ENCODE measurements at regions not wholly inside any gene's neighbourhood (a gene's known extent, or its start where the extent isn't known, plus 50 kb on each side); places are given as distances from the start of the nearest gene placed in this dataset.
A peak's percentile ranks its signal among the peaks of the same experiment; 100 is the strongest.
"Not testable (repeated sequence)": the region's sequence is repeated elsewhere in the genome, so short reads cannot be mapped to it uniquely, and the experiment has no call there.

DNA sequence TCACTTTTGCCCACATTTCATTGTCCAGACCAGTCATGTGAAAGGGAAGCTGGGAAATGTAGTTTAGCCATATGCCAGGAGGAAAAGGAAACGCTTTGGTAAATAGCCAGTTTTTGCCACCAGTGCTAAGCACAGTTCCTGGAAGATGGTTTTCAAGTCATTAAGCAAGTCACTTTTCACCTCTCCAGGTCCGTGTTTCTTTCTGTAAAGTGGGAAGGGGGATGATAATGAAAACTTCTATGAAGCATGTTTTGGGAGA is 96.6 kb upstream of the TPTE start:
- H3K27me3 ChIP-seq (ENCODE audit: insufficient read depth, low read length); H3K27ac ChIP-seq (ENCODE audit: low read length); H3K4me1 ChIP-seq (ENCODE audit: insufficient read depth, low read length); H3K9ac ChIP-seq (ENCODE audit: low read depth, low read length); H3K4me3 ChIP-seq (ENCODE audit: low read length); H3K36me3 ChIP-seq (ENCODE audit: insufficient read depth, low read depth, low read length): not testable (repeated sequence)
- H3K9me3 ChIP-seq (ENCODE audit: insufficient read depth, low read depth, low read length) = peaks cover 93% of the 10 kb centered on the region

DNA sequence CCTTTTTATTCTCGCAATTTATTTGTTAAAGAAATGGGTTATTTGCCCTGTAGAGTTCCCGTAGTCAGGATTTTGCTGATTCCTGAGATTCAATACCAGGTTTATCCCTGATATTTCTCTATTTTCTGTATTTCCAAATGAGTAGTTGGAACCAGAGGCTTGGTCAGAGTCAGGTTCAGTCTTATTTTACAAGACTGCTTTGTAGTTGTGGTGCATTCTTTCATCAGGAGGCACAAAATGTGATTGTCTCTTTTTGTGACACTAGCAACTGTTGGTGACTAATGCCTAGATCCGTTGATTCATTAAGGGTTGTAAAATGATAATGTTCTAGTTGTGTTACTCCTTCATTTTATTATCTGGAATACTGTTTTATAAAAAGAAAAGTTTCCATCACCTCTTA is 95.5 kb upstream of the TPTE start:
- H3K4me3 ChIP-seq (ENCODE audit: low read length) = peak overlapping the region; percentile 31
- H3K27me3 ChIP-seq (ENCODE audit: insufficient read depth, low read length) = no peaks in the 10 kb centered on the region
- no peaks in the 10 kb centered on the region for H3K4me1 ChIP-seq (ENCODE audit: insufficient read depth, low read length)
- no peak overlapping the region for H3K9ac ChIP-seq (ENCODE audit: low read depth, low read length)
- H3K36me3 ChIP-seq (ENCODE audit: insufficient read depth, low read depth, low read length) = no peaks in the 10 kb centered on the region
- H3K27ac ChIP-seq (ENCODE audit: low read length) = no peak overlapping the region
- peaks cover 93% of the 10 kb centered on the region for H3K9me3 ChIP-seq (ENCODE audit: insufficient read depth, low read depth, low read length)

DNA sequence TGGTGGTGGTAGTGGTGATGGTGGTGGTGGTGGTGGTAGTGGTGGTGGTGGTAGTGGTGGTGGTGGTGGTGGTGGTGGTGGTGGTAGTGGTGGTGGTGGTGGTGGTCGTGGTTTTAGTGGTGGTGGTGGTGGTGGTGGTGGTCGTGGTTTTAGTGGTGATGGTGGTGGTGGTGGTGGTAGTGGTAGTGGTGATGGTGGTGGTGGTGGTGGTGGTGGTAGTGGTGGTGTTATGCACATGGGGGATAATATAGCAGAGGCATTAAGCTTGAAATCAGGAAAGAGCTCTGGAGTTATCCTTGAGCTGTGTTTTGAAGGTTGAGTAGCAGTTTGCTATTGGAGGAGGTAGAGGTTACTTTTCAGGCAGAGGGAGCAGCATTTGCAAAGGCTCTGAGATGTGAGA is 94.6 kb upstream of the TPTE start:
- peaks cover 94% of the 10 kb centered on the region for H3K9me3 ChIP-seq (ENCODE audit: insufficient read depth, low read depth, low read length)
- H3K27ac ChIP-seq (ENCODE audit: low read length); H3K4me1 ChIP-seq (ENCODE audit: insufficient read depth, low read length); H3K36me3 ChIP-seq (ENCODE audit: insufficient read depth, low read depth, low read length); H3K27me3 ChIP-seq (ENCODE audit: insufficient read depth, low read length); H3K4me3 ChIP-seq (ENCODE audit: low read length); H3K9ac ChIP-seq (ENCODE audit: low read depth, low read length): not testable (repeated sequence)

DNA sequence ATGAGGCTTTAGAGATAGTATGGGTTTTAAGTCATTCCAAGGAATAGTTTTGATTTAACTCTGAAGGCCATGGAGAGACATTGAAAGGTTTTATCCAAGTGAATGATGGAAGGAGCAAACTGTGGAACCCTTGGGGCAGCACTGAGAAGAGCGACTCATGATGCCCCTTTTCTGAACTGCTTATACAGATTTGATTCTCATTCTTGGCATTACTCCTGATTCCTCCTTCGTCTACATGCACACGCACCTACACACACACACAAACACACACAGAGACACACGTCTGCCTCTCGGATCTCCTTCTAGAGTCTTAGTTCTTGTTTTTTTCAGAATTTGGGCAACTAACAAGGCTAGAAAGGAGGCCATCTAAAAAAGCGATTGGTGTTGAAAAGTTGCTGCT is 94.1 kb upstream of the TPTE start:
- not testable (repeated sequence) for H3K9ac ChIP-seq (ENCODE audit: low read depth, low read length); H3K36me3 ChIP-seq (ENCODE audit: insufficient read depth, low read depth, low read length); H3K27ac ChIP-seq (ENCODE audit: low read length); H3K27me3 ChIP-seq (ENCODE audit: insufficient read depth, low read length); H3K4me1 ChIP-seq (ENCODE audit: insufficient read depth, low read length)
- Histone ChIP-seq H3K4me3 (ENCODE audit: low read length) (peak overlapping the region; percentile 5; the same call in 1 of the 2 replicates), H3K9me3 (ENCODE audit: insufficient read depth, low read depth, low read length) (peaks cover 94% of the 10 kb centered on the region)

DNA sequence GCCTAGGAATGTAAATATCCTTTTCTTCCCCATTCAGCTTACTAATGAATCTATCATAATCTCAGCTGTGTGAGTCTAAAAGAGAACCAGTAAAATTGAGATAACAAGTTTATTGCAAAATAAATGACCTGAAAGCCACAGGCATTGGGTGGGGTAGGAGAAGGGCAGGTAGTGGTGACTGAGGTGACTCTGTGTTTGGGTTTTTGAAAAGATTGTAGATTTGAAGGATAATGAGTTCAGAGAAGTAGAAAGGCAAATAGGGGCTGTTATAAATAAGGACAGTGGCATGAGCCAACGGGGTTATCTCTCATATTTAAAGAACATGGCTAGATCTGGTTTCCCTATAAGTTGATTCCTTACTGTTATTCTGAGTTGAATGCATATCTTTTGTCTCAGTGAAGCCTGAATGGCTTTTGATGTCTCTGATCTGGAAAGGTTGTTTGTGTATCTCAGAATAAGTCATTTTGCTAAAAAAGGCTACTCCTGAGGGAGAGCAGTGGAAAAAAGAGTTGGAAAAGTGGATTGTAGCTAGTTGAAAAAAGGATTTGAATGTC is 92.3 kb upstream of the TPTE start:
- H3K36me3 ChIP-seq (ENCODE audit: insufficient read depth, low read depth, low read length); H3K27ac ChIP-seq (ENCODE audit: low read length); H3K4me1 ChIP-seq (ENCODE audit: insufficient read depth, low read length); H3K27me3 ChIP-seq (ENCODE audit: insufficient read depth, low read length); H3K9ac ChIP-seq (ENCODE audit: low read depth, low read length); H3K4me3 ChIP-seq (ENCODE audit: low read length): not testable (repeated sequence)
- H3K9me3 ChIP-seq (ENCODE audit: insufficient read depth, low read depth, low read length) = peaks cover 91% of the 10 kb centered on the region

DNA sequence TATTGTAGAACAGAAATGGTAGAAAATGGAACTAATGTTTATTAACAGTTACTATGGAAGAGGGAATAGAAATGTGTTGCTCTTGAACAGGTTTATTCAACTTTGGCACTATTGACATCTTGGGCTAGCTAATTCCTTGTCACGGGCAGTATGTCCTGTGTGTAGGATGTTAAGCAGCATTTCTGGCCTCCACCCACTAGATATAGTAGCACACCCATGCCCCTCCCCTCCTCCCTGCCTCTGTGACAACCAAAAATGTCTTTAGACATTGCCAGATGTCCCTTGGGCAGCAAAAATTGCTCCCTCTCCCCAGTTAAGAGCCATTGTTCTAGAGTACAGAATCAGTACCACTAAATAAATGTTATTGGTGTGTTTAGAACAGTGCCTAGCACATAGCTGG is 91.4 kb upstream of the TPTE start:
- Histone ChIP-seq H3K27ac (ENCODE audit: low read length) (no peak overlapping the region), H3K27me3 (ENCODE audit: insufficient read depth, low read length) (no peaks in the 10 kb centered on the region), H3K4me3 (ENCODE audit: low read length) (peak overlapping the region; percentile 0; the same call in 1 of the 2 replicates), H3K9me3 (ENCODE audit: insufficient read depth, low read depth, low read length) (peaks cover 89% of the 10 kb centered on the region), H3K9ac (ENCODE audit: low read depth, low read length) (no peak overlapping the region), H3K4me1 (ENCODE audit: insufficient read depth, low read length) (no peaks in the 10 kb centered on the region), H3K36me3 (ENCODE audit: insufficient read depth, low read depth, low read length) (no peaks in the 10 kb centered on the region)

DNA sequence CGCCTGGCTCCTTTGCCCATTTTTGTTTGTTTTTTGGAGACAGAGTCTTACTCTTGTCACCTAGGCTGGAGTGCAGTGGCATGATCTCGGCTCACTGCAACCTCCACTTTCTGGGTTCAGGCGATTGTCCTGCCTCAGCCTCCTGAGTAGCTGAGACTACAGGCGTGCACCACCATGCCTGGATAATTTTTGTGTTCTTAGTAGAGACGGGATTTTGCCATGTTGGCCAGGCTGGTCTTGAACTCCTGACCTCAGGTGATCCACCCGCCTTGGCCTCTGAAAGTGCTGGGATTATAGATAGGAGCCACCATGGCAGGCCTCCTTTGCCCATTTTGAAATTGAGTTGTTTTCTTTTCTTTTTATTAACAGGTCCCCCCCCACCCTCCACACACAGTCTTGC is 89.4 kb upstream of the TPTE start:
- peaks cover 87% of the 10 kb centered on the region for H3K9me3 ChIP-seq (ENCODE audit: insufficient read depth, low read depth, low read length)

DNA sequence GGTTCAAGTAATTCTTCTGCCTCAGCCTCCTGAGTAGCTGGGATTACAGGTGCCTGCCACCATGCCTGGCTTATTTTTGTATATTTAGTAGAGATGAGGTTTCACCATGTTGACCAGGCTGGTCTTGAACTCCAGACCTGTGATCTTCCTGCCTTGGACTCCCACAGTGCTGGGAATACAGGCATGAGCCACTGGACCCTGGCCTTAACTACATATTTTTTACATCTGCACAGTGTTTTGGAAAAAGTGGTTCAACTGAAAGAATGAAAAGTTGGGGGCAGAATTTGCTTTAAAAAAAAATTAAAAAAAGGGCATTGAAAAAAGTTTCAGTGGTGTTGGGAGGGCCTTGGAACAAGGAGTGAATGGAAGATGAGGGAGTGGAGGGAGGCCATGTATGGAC is 88.9 kb upstream of the TPTE start:
- H3K4me3 ChIP-seq (ENCODE audit: low read length); H3K27me3 ChIP-seq (ENCODE audit: insufficient read depth, low read length); H3K9ac ChIP-seq (ENCODE audit: low read depth, low read length); H3K36me3 ChIP-seq (ENCODE audit: insufficient read depth, low read depth, low read length); H3K4me1 ChIP-seq (ENCODE audit: insufficient read depth, low read length); H3K27ac ChIP-seq (ENCODE audit: low read length): not testable (repeated sequence)
- H3K9me3 ChIP-seq (ENCODE audit: insufficient read depth, low read depth, low read length) = peaks cover 87% of the 10 kb centered on the region

More for the DNA sequence above, 89.4 kb upstream of the TPTE start:
- H3K27me3 ChIP-seq (ENCODE audit: insufficient read depth, low read length); H3K27ac ChIP-seq (ENCODE audit: low read length); H3K9ac ChIP-seq (ENCODE audit: low read depth, low read length); H3K4me1 ChIP-seq (ENCODE audit: insufficient read depth, low read length); H3K4me3 ChIP-seq (ENCODE audit: low read length); H3K36me3 ChIP-seq (ENCODE audit: insufficient read depth, low read depth, low read length): not testable (repeated sequence)

DNA sequence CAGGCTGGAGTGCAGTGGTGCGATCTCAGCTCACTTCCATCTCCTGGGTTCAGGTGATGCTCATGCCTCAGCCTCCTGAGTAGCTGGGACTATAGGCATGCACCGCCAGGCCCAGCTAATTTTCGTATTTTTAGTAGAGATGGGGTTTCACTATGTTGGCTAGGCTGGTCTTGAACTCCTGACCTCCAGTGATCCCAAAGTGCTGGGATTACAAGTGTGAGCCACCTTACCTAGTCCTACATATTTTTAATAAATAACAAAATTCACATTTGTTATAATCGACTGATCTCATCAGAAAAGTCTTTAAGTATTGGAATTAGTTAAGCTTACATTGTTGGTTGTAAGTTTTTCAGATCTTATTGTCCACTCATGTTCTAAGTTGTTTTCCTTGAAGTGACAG is 83.4 kb upstream of the TPTE start:
- H3K36me3 ChIP-seq (ENCODE audit: insufficient read depth, low read depth, low read length); H3K9ac ChIP-seq (ENCODE audit: low read depth, low read length); H3K27ac ChIP-seq (ENCODE audit: low read length); H3K27me3 ChIP-seq (ENCODE audit: insufficient read depth, low read length); H3K4me1 ChIP-seq (ENCODE audit: insufficient read depth, low read length): not testable (repeated sequence)
- Histone ChIP-seq H3K4me3 (ENCODE audit: low read length) (peak overlapping the region; percentile 10; the same call in 1 of the 2 replicates), H3K9me3 (ENCODE audit: insufficient read depth, low read depth, low read length) (peaks cover 79% of the 10 kb centered on the region)

DNA sequence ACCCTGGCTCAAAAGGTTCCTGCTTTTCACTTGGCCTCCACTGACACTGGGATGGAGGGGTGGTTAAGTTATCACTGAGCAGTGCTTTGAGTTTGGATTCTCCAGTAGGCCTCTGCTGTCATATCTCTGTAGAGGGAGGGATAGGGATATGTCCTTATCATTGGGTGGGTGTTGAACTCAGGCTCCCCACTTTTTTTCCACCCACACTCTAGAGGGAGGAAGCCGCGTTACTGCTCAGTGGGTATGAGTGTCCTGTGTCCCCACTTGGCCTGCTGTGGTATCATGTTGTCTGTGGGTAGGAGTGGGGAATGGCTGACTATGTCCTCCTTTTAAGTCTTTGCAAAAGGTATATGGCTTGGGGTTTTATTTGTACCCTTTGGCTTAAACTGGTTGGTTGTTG is 80.7 kb upstream of the TPTE start:
- not testable (repeated sequence) for H3K4me1 ChIP-seq (ENCODE audit: insufficient read depth, low read length); H3K27ac ChIP-seq (ENCODE audit: low read length); H3K4me3 ChIP-seq (ENCODE audit: low read length); H3K9ac ChIP-seq (ENCODE audit: low read depth, low read length); H3K27me3 ChIP-seq (ENCODE audit: insufficient read depth, low read length); H3K36me3 ChIP-seq (ENCODE audit: insufficient read depth, low read depth, low read length)
- peaks cover 89% of the 10 kb centered on the region for H3K9me3 ChIP-seq (ENCODE audit: insufficient read depth, low read depth, low read length)

DNA sequence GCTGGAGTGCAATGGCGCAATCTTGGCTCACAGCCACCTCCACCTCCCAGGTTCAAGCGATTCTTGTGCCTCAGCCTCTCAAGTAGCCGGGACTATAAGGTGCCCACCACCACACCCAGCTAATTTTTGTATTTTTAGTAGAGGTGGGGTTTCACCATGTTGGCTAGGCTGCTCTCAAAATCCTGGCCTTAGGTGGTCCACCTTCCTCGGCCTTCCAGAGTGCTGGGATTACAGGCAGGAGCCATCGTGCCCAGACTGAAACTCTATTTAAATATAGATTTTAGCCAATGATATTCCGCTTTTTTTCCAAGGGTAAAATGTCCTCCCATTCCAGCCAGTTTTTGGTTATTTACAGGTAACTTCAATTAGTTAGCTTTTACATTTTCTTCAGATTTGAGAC is 79.4 kb upstream of the TPTE start:
- H3K9ac ChIP-seq (ENCODE audit: low read depth, low read length) = not testable (repeated sequence)
- peaks cover 86% of the 10 kb centered on the region for H3K9me3 ChIP-seq (ENCODE audit: insufficient read depth, low read depth, low read length)

DNA sequence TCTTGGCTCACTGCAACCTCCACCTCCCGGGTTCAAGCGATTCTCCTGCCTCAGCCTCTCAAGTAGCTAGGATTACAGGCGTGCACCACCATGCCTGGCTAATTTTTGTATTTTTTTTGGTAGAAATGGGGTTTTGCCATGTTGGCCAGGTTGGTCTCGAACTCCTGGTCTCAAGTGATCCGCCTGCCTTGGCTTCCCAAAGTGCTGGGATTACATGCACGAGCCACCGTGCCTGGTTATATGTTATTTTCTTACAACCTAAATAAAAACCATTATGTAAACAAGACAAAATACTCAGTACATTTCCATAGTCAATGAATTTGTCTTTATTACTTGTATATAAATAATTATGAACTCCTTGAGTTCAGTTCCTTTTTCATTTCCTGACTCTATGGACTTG is 75.7 kb upstream of the TPTE start:
- not testable (repeated sequence) for H3K4me3 ChIP-seq (ENCODE audit: low read length); H3K27me3 ChIP-seq (ENCODE audit: insufficient read depth, low read length); H3K27ac ChIP-seq (ENCODE audit: low read length); H3K9ac ChIP-seq (ENCODE audit: low read depth, low read length); H3K4me1 ChIP-seq (ENCODE audit: insufficient read depth, low read length); H3K36me3 ChIP-seq (ENCODE audit: insufficient read depth, low read depth, low read length)
- peaks cover 86% of the 10 kb centered on the region for H3K9me3 ChIP-seq (ENCODE audit: insufficient read depth, low read depth, low read length)

More for the DNA sequence above, 79.4 kb upstream of the TPTE start:
- not testable (repeated sequence) for H3K27me3 ChIP-seq (ENCODE audit: insufficient read depth, low read length); H3K4me1 ChIP-seq (ENCODE audit: insufficient read depth, low read length); H3K27ac ChIP-seq (ENCODE audit: low read length); H3K36me3 ChIP-seq (ENCODE audit: insufficient read depth, low read depth, low read length)
- 0 out of 2 replicates have a peak overlapping the region, but pooled peaks have one; percentile 13 for H3K4me3 ChIP-seq (ENCODE audit: low read length)

DNA sequence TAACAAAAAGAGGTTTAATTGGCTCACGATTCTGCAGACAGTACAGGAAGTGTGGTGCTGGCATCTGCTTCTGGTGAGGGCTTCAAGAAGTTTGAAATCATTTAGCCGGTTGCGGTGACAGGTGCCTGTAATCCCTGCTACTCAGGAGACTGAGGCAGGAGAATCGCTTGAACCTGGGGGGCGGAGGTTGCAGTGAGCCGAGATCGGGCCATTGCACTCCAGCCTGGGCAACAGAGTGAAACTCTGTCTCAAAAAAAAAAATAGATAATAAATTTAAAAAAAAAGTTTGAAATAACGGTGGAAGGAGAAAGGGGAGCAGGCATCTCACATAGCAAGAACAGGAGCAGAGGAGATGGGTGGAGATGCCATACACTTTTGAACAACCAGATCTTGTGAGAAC is 71.9 kb upstream of the TPTE start:
- H3K27me3 ChIP-seq (ENCODE audit: insufficient read depth, low read length); H3K4me1 ChIP-seq (ENCODE audit: insufficient read depth, low read length); H3K27ac ChIP-seq (ENCODE audit: low read length); H3K9ac ChIP-seq (ENCODE audit: low read depth, low read length); H3K36me3 ChIP-seq (ENCODE audit: insufficient read depth, low read depth, low read length): not testable (repeated sequence)
- H3K4me3 ChIP-seq (ENCODE audit: low read length) = peak overlapping the region; percentile 22; the same call in 1 of the 2 replicates
- H3K9me3 ChIP-seq (ENCODE audit: insufficient read depth, low read depth, low read length) = peaks cover 87% of the 10 kb centered on the region

Data from iPS-20b (cell line).